ENCODE measurements at regions not wholly inside any gene's neighbourhood (a gene's known extent, or its start where the extent isn't known, plus 50 kb on each side); places are given as distances from the start of the nearest gene placed in this dataset.

DNA sequence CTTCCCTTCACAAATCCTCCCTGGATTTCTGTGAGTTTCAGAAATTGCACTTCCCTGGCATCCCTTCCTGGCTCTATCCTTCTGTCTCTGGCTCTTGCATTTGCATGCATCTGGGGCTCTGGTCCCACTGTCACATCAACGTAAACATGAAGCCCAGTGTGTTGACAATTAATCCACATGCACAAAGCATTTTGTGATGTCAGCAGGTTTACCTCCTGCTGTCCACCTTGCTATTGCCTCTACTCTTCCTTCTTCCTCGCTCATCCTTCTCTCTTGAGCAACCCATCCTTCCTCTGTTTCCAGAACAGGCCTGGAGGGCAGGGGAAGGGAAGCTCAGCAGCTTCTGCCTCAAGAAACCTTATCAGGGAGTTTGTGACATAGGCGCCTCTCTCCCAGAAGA is 111.7 kb upstream of the ATP5MC3 start:
- TF ChIP-seq, protein P1, sequence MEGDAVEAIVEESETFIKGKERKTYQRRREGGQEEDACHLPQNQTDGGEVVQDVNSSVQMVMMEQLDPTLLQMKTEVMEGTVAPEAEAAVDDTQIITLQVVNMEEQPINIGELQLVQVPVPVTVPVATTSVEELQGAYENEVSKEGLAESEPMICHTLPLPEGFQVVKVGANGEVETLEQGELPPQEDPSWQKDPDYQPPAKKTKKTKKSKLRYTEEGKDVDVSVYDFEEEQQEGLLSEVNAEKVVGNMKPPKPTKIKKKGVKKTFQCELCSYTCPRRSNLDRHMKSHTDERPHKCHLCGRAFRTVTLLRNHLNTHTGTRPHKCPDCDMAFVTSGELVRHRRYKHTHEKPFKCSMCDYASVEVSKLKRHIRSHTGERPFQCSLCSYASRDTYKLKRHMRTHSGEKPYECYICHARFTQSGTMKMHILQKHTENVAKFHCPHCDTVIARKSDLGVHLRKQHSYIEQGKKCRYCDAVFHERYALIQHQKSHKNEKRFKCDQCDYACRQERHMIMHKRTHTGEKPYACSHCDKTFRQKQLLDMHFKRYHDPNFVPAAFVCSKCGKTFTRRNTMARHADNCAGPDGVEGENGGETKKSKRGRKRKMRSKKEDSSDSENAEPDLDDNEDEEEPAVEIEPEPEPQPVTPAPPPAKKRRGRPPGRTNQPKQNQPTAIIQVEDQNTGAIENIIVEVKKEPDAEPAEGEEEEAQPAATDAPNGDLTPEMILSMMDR (IDR thresholded peaks at IDR 0.05; ENCODE audit: insufficient read depth, low read depth, low read length): no peak
- no peak for TF ChIP-seq EZH2 (IDR thresholded peaks at IDR 0.05; ENCODE audit: insufficient read depth, low read length)
